CD14-positive monocyte (primary cell): ENCODE measurements at regions not wholly inside any gene's neighbourhood (a gene's known extent, or its start where the extent isn't known, plus 50 kb on each side); places are given as distances from the start of the nearest gene placed in this dataset.

Experiments
- DNase-seq, 3 donors: peaks; one replicate each; pipeline ENCODE4 v3.0.0-alpha.2; 2011 to 2022
- H2AFZ ChIP-seq: 2 replicates; pipeline ENCODE4 v1.6.0; 2012; ENCODE audit warnings: mild to moderate bottlenecking, low read depth, low read length, inconsistent platforms; ENCODE audit not compliant: insufficient read depth, poor library complexity, severe bottlenecking
- H3K27ac ChIP-seq, 2 donors: 1 replicate in 1 of 2; 2 replicates in 1 of 2; pipeline ENCODE4 v1.5.1; 2012 to 2013; ENCODE audit warnings: low read length in 2 of 2, control low read depth in 1 of 2, inconsistent platforms in 1 of 2, low read depth in 1 of 2, mild to moderate bottlenecking in 1 of 2
- H3K27me3 ChIP-seq, 2 donors: one replicate each; pipeline versions ENCODE4 v1.6.0 to v1.6.1; 2011 to 2013; ENCODE audit warnings: low read length in 2 of 2; ENCODE audit not compliant: control insufficient read depth in 2 of 2, insufficient read depth in 2 of 2
- H3K36me3 ChIP-seq, 2 donors: replicated peaks in 1 of 2; 1 replicate in 1 of 2; 2 replicates in 1 of 2; pipeline versions ENCODE4 v1.5.1 to v1.6.1; 2012 to 2013; ENCODE audit warnings: low read length in 2 of 2, control low read depth in 1 of 2, inconsistent platforms in 1 of 2, mild to moderate bottlenecking in 1 of 2; ENCODE audit not compliant: insufficient read depth in 2 of 2, control insufficient read depth in 1 of 2
- H3K4me1 ChIP-seq, 2 donors: 1 replicate in 1 of 2; 2 replicates in 1 of 2; pipeline versions ENCODE4 v1.5.1 to v1.6.1; 2012 to 2013; ENCODE audit warnings: low read length in 2 of 2, control low read depth in 1 of 2, inconsistent platforms in 1 of 2, mild to moderate bottlenecking in 1 of 2, moderate library complexity in 1 of 2; ENCODE audit not compliant: insufficient read depth in 2 of 2, control insufficient read depth in 1 of 2
- H3K4me2 ChIP-seq: replicated peaks from 2 replicates; pipeline ENCODE3; 2012; ENCODE audit warnings: low read length, moderate library complexity, mild to moderate bottlenecking; ENCODE audit not compliant: poor library complexity, severe bottlenecking; ENCODE audit errors: extremely low read depth
- H3K4me3 ChIP-seq, 3 experiments: fragments of 200-600 bp in 1 of 3; sonication (generic) in 1 of 3; replicated peaks in 1 of 3; 1 replicate in 2 of 3; 2 replicates in 1 of 3; pipeline ENCODE4 v1.5.1; 2011 to 2013; ENCODE audit warnings: low read length in 3 of 3, mild to moderate bottlenecking in 3 of 3, control low read depth in 2 of 3, low read depth in 2 of 3, inconsistent platforms in 1 of 3, moderate library complexity in 1 of 3
- H3K79me2 ChIP-seq: 2 replicates; pipeline ENCODE4 v1.6.0; 2012; ENCODE audit warnings: mild to moderate bottlenecking, control low read depth, inconsistent platforms, low read length, moderate library complexity; ENCODE audit not compliant: insufficient read depth
- H3K9ac ChIP-seq: 2 replicates; pipeline ENCODE4 v1.6.0; 2017; ENCODE audit warnings: low read length, mild to moderate bottlenecking; ENCODE audit not compliant: insufficient read depth, poor library complexity, severe bottlenecking
- H3K9me3 ChIP-seq, 2 donors: replicated peaks in 1 of 2; 1 replicate in 1 of 2; 2 replicates in 1 of 2; pipeline versions ENCODE4 v1.5.1 to v1.6.1; 2012 to 2013; ENCODE audit warnings: low read length in 2 of 2, control low read depth in 1 of 2; ENCODE audit not compliant: control insufficient read depth in 1 of 2, insufficient read depth in 1 of 2
- H4K20me1 ChIP-seq: 2 replicates; pipeline ENCODE4 v1.6.0; 2012; ENCODE audit warnings: mild to moderate bottlenecking, low read length, control low read depth, moderate library complexity; ENCODE audit not compliant: insufficient read depth
- H3K27ac Mint-ChIP-seq, 7 donors: one replicate each; pipeline ENCODE4 v1.8.0; 2020; ENCODE audit warnings: mild to moderate bottlenecking in 7 of 7, mixed read lengths in 7 of 7, moderate library complexity in 6 of 7, inconsistent platforms in 2 of 7
- H3K27me3 Mint-ChIP-seq, 3 donors: one replicate each; pipeline ENCODE4 v1.8.0; 2021 to 2022; ENCODE audit warnings: low read depth in 3 of 3, mild to moderate bottlenecking in 3 of 3, mixed read lengths in 3 of 3, moderate library complexity in 3 of 3, inconsistent platforms in 1 of 3
- H3K36me3 Mint-ChIP-seq, 2 donors: one replicate each; pipeline ENCODE4 v1.8.0; 2020; ENCODE audit warnings: mixed read lengths in 2 of 2, inconsistent platforms in 1 of 2, mild to moderate bottlenecking in 1 of 2
- H3K4me1 Mint-ChIP-seq: one replicate; pipeline ENCODE4 v1.8.0; 2020; ENCODE audit warnings: mild to moderate bottlenecking, mixed read lengths
- H3K4me3 Mint-ChIP-seq, 2 donors: one replicate each; pipeline ENCODE4 v1.8.0; 2020; ENCODE audit warnings: mild to moderate bottlenecking in 2 of 2, mixed read lengths in 2 of 2, moderate library complexity in 1 of 2
- H3K9me3 Mint-ChIP-seq, 7 donors: one replicate each; pipeline ENCODE4 v1.8.0; 2020 to 2022; ENCODE audit warnings: mixed read lengths in 7 of 7, mild to moderate bottlenecking in 6 of 7, moderate library complexity in 6 of 7, inconsistent platforms in 2 of 7
- CTCF ChIP-seq: fragments of 200-600 bp; IDR thresholded peaks from one replicate; pipeline ENCODE4 v1.8.0; 2022; ENCODE audit warnings: antibody characterized with exemption, mild to moderate bottlenecking
- WGBS: methylation state at CpG from one replicate; pipeline ENCODE4 v1.1.5; 2013; ENCODE audit warnings: missing lambda C conversion rate; ENCODE audit not compliant: insufficient coverage; 5-methylcytosine and 5-hydroxymethylcytosine counted together
- intact Hi-C, 2 donors: fragments of 100-400 bp; cut with micrococcal nuclease; formaldehyde crosslinking; loops; one replicate each; pipeline versions ENCODE4 v1.15.0 to v1.15.1; 2023

- H3K36me3 Mint-ChIP-seq: no peaks in the 10 kb centered on the region
- H4K20me1 ChIP-seq: no peaks in the 10 kb centered on the region
- no peaks in the 10 kb centered on the region for H3K36me3 ChIP-seq
- H3K27ac ChIP-seq: no peak overlapping the region
- no peaks in the 10 kb centered on the region for H3K79me2 ChIP-seq
- H3K9me3 Mint-ChIP-seq: peaks cover 1 to 16% (median 7%) of the 10 kb centered on the region in 7 donors
- intact Hi-C loops: no loop called here
- no peak overlapping the region for H3K4me2 ChIP-seq
- H3K27ac Mint-ChIP-seq: no peak overlapping the region
- peaks cover 1 to 7% (median 2%) of the 10 kb centered on the region in 3 donors for H3K27me3 Mint-ChIP-seq
- H2AFZ ChIP-seq: no peak overlapping the region
- H3K4me1 ChIP-seq: no peaks in the 10 kb centered on the region
- H3K9ac ChIP-seq: no peak overlapping the region
- H3K4me3 ChIP-seq: no peak overlapping the region
- H3K9me3 ChIP-seq: peaks cover 0 to 10% of the 10 kb centered on the region in 2 donors
- H3K4me3 Mint-ChIP-seq: no peak overlapping the region
- WGBS: 92% methylated on average over 4 of the region's 5 CpGs
- H3K4me1 Mint-ChIP-seq: no peaks in the 10 kb centered on the region
- no peak for DNase-seq
- no peak for TF ChIP-seq CTCF
- H3K27me3 ChIP-seq: no peaks in the 10 kb centered on the region
Measured at GRCh38 chr5:2307631-2308030, 424.9 kb upstream of the IRX4 start.

- no peak for DNase-seq
- H2AFZ ChIP-seq: no peak overlapping the region
- no peak overlapping the region for H3K4me3 Mint-ChIP-seq
- H3K36me3 Mint-ChIP-seq: no peaks in the 10 kb centered on the region
- H3K4me1 Mint-ChIP-seq: no peaks in the 10 kb centered on the region
- peaks cover 1 to 7% (median 2%) of the 10 kb centered on the region in 3 donors for H3K27me3 Mint-ChIP-seq
- H3K9me3 ChIP-seq: peaks cover 0 to 10% of the 10 kb centered on the region in 2 donors
- H3K9me3 Mint-ChIP-seq: peaks cover 1 to 16% (median 7%) of the 10 kb centered on the region in 7 donors
- WGBS: 100% methylated on average over 1 of the region's 6 CpGs
- H3K27ac ChIP-seq: no peak overlapping the region
- no peaks in the 10 kb centered on the region for H3K79me2 ChIP-seq
- H4K20me1 ChIP-seq: no peaks in the 10 kb centered on the region
- H3K27me3 ChIP-seq: no peaks in the 10 kb centered on the region
- TF ChIP-seq CTCF: no peak
- H3K4me3 ChIP-seq: no peak overlapping the region
- no peak overlapping the region for H3K27ac Mint-ChIP-seq
- no peaks in the 10 kb centered on the region for H3K4me1 ChIP-seq
- no peaks in the 10 kb centered on the region for H3K36me3 ChIP-seq
- H3K4me2 ChIP-seq: no peak overlapping the region
- intact Hi-C loops: no loop called here
- no peak overlapping the region for H3K9ac ChIP-seq
Measured at GRCh38 chr5:2306711-2307110, 424.0 kb upstream of the IRX4 start.
